ENCODE measurements at regions not wholly inside any gene's neighbourhood (a gene's known extent, or its start where the extent isn't known, plus 50 kb on each side); places are given as distances from the start of the nearest gene placed in this dataset.
"Not testable (repeated sequence)": the region's sequence is repeated elsewhere in the genome, so short reads cannot be mapped to it uniquely, and the experiment has no call there.

DNA sequence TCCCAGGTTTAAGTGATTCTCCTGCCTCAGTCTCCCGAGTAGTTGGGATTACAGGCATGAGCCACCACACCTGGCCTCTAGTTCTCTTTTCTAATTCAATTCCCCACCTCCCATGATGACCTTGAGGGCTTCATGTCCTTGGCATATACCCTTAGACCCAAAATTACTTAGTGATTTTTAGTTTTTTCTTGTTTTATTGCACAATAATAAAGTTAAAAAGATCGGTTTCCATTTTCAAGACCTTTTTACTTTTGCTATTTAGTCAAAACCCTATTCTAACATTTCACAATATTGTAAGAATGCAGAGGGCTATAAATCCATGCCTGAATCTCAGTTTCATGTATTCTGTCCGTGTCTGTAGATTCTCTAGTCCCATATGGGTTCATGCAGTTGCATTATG, 354.6 kb upstream of the FANCL start:
- DNase-seq, result no peak
- peaks cover 2% of the 10 kb centered on the region for H3K9me3 Mint-ChIP-seq (ENCODE audit: low read depth, unreplicated experiment)
- no peak overlapping the region for H3K27ac Mint-ChIP-seq (ENCODE audit: unreplicated experiment)
- H3K4me1 Mint-ChIP-seq (ENCODE audit: low read depth, unreplicated experiment), result no peaks in the 10 kb centered on the region
- intact Hi-C loops (cut with micrococcal nuclease; ENCODE audit: unreplicated experiment), result no loop called here
- no peaks in the 10 kb centered on the region for H3K36me3 Mint-ChIP-seq (ENCODE audit: insufficient read depth, unreplicated experiment)
- no peaks in the 10 kb centered on the region for H3K27me3 Mint-ChIP-seq (ENCODE audit: unreplicated experiment)
- no TSS peak for BruUV-seq (replicated peaks)
- no peak overlapping the region for H3K4me3 Mint-ChIP-seq (ENCODE audit: low read depth, unreplicated experiment)
- TF ChIP-seq, protein P1, sequence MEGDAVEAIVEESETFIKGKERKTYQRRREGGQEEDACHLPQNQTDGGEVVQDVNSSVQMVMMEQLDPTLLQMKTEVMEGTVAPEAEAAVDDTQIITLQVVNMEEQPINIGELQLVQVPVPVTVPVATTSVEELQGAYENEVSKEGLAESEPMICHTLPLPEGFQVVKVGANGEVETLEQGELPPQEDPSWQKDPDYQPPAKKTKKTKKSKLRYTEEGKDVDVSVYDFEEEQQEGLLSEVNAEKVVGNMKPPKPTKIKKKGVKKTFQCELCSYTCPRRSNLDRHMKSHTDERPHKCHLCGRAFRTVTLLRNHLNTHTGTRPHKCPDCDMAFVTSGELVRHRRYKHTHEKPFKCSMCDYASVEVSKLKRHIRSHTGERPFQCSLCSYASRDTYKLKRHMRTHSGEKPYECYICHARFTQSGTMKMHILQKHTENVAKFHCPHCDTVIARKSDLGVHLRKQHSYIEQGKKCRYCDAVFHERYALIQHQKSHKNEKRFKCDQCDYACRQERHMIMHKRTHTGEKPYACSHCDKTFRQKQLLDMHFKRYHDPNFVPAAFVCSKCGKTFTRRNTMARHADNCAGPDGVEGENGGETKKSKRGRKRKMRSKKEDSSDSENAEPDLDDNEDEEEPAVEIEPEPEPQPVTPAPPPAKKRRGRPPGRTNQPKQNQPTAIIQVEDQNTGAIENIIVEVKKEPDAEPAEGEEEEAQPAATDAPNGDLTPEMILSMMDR (IDR thresholded peaks at IDR 0.05; ENCODE audit: unreplicated experiment), result no peak
- CTCF ChIA-PET, result no interaction called here

DNA sequence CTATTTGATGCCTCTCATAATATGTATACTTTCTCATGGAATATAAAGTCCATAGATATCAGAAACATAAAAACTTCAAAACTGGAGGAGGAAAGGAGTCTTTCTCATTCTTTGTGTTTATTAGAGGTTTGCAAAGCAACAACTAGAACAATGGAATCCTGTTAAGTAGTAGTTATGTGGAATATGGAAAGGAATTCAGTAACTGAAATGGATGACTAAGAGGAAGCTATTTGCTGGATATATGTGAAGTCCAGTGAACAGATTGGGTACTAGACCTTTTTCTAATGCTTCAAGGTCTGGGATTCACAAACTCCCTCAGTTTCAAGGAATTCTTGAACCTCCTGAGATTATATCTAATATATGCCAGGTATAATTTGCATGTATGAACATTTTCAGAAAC, 353.6 kb upstream of the FANCL start:
- Mint-ChIP-seq H3K27me3 (ENCODE audit: unreplicated experiment) (no peaks in the 10 kb centered on the region), H3K4me3 (ENCODE audit: low read depth, unreplicated experiment) (no peak overlapping the region), H3K36me3 (ENCODE audit: insufficient read depth, unreplicated experiment) (no peaks in the 10 kb centered on the region), H3K27ac (ENCODE audit: unreplicated experiment) (no peak overlapping the region), H3K4me1 (ENCODE audit: low read depth, unreplicated experiment) (no peaks in the 10 kb centered on the region), H3K9me3 (ENCODE audit: low read depth, unreplicated experiment) (peaks cover 2% of the 10 kb centered on the region)
- TF ChIP-seq, protein P1 (IDR thresholded peaks at IDR 0.05; ENCODE audit: unreplicated experiment), result no peak
- DNase-seq, result no peak
- no TSS peak for BruUV-seq (replicated peaks)
- intact Hi-C loops (cut with micrococcal nuclease; ENCODE audit: unreplicated experiment), result no loop called here
- CTCF ChIA-PET, result interaction anchor here (1.6 kb wide), 1 partner anchor 108 kb away, joined by 4 read pairs; no protein-coding TSS in a partner anchor

DNA sequence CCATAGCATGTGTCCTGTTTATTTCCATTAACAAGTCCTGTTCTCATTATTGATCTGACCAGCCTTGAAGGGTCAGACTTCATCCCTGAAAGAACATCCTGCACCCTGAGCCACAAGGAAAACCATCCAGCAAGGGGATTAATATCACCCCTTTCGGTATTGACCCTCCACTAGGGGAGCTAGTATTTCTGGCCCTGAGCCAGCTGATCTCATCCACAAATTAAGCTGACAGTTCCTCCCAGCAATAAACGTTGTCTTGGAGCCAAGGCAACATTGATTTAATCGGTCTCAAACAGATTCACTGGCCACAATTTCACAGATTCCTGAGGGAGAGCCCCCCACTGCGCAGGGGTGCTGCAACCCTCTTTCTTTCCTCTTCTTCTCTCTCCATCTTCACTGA, 353.1 kb upstream of the FANCL start:
- no TSS peak for BruUV-seq (replicated peaks)

DNA sequence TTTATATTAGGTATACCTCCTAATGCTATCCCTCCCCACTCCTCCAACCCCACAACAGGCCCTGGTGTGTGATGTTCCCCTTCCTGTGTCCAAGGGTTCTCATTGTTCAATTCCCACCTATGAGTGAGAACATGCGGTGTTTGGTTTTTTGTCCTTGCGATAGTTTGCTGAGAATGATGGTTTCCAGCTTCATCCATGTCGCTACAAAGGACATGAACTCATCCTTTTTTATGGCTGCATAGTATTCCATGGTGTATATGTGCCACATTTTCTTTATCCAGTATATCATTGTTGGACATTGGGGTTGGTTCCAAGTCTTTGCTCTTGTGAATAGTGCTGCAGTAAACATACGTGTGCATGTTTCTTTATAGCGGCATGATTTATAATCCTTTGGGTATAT, 345.1 kb upstream of the FANCL start:
- BruUV-seq (replicated peaks); H3K4me3 Mint-ChIP-seq (ENCODE audit: low read depth, unreplicated experiment); CTCF ChIA-PET; DNase-seq; intact Hi-C loops (cut with micrococcal nuclease; ENCODE audit: unreplicated experiment); H3K36me3 Mint-ChIP-seq (ENCODE audit: insufficient read depth, unreplicated experiment); H3K27me3 Mint-ChIP-seq (ENCODE audit: unreplicated experiment); H3K27ac Mint-ChIP-seq (ENCODE audit: unreplicated experiment); H3K4me1 Mint-ChIP-seq (ENCODE audit: low read depth, unreplicated experiment); H3K9me3 Mint-ChIP-seq (ENCODE audit: low read depth, unreplicated experiment): not testable (repeated sequence)

More for the DNA sequence above, 353.1 kb upstream of the FANCL start:
- H3K36me3 Mint-ChIP-seq (ENCODE audit: insufficient read depth, unreplicated experiment), result no peaks in the 10 kb centered on the region
- TF ChIP-seq, protein P1 (IDR thresholded peaks at IDR 0.05; ENCODE audit: unreplicated experiment), result no peak
- H3K4me1 Mint-ChIP-seq (ENCODE audit: low read depth, unreplicated experiment), result no peaks in the 10 kb centered on the region
- H3K4me3 Mint-ChIP-seq (ENCODE audit: low read depth, unreplicated experiment), result no peak overlapping the region
- intact Hi-C loops (cut with micrococcal nuclease; ENCODE audit: unreplicated experiment), result no loop called here
- DNase-seq, result peak; percentile 49
- no peak overlapping the region for H3K27ac Mint-ChIP-seq (ENCODE audit: unreplicated experiment)
- H3K27me3 Mint-ChIP-seq (ENCODE audit: unreplicated experiment), result no peaks in the 10 kb centered on the region
- H3K9me3 Mint-ChIP-seq (ENCODE audit: low read depth, unreplicated experiment), result peaks cover 2% of the 10 kb centered on the region
- CTCF ChIA-PET, result interaction anchor here (1.6 kb wide), 1 partner anchor 108 kb away, joined by 4 read pairs; no protein-coding TSS in a partner anchor

DNA sequence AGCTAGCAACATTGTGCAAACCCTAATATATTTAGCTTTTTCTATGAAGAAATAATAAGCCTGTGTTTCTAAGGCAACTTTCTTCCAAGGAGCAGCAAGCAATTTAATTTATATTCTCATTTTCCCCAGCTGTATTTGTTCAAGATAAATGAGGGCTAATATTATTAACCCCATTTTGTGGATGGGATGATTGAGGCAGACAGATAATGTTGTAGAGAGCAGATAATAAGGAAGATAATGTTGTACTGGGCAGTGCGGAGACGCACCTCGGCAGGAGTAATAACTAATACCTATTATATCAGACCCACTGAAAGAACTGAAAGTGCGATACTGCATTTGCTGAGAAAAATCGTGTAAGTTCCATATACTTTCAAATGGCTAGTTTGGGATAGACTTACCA, 344.1 kb upstream of the FANCL start:
- H3K4me1 Mint-ChIP-seq (ENCODE audit: low read depth, unreplicated experiment), result no peaks in the 10 kb centered on the region
- TF ChIP-seq, protein P1 (IDR thresholded peaks at IDR 0.05; ENCODE audit: unreplicated experiment), result no peak
- no peaks in the 10 kb centered on the region for H3K36me3 Mint-ChIP-seq (ENCODE audit: insufficient read depth, unreplicated experiment)
- no peaks in the 10 kb centered on the region for H3K27me3 Mint-ChIP-seq (ENCODE audit: unreplicated experiment)
- intact Hi-C loops (cut with micrococcal nuclease; ENCODE audit: unreplicated experiment), result no loop called here
- no peak overlapping the region for H3K27ac Mint-ChIP-seq (ENCODE audit: unreplicated experiment)
- CTCF ChIA-PET, result no interaction called here
- no TSS peak for BruUV-seq (replicated peaks)
- no peak for DNase-seq
- H3K9me3 Mint-ChIP-seq (ENCODE audit: low read depth, unreplicated experiment), result no peaks in the 10 kb centered on the region
- no peak overlapping the region for H3K4me3 Mint-ChIP-seq (ENCODE audit: low read depth, unreplicated experiment)

Measured in Calu3 (cell line).